ENCODE measurements at regions not wholly inside any gene's neighbourhood (a gene's known extent, or its start where the extent isn't known, plus 50 kb on each side); places are given as distances from the start of the nearest gene placed in this dataset.

- no peak for DNase-seq (ENCODE audit: low read depth in 1 of 2, low spot score in 1 of 2)
- Histone ChIP-seq H3K27me3 (ENCODE audit: insufficient read depth, poor library complexity, severe bottlenecking) (peaks cover 9% of the 10 kb centered on the region), H3K27ac (replicated peaks) (no peak overlapping the region), H3K4me3 (replicated peaks; ENCODE audit: insufficient read depth, low read length) (no peak overlapping the region)
- TF ChIP-seq POLR2AphosphoS5 (IDR thresholded peaks at IDR 0.05; ENCODE audit: low read depth) (no peak), REST (IDR thresholded peaks at IDR 0.05; ENCODE audit: insufficient replicate concordance, low read depth) (no peak), CTCF (IDR thresholded peaks at IDR 0.05; ENCODE audit: insufficient read depth, low read length) (no peak), GABPA (IDR thresholded peaks at IDR 0.05; ENCODE audit: low read depth) (no peak), SPI1 (IDR thresholded peaks at IDR 0.05; ENCODE audit: borderline replicate concordance, low read depth) (no peak)
Observed at GRCh38 chr22:49452362-49452946, 375.2 kb downstream of the BRD1 start.

- no peak for DNase-seq (ENCODE audit: low read depth in 1 of 2, low spot score in 1 of 2)
- Histone ChIP-seq H3K27ac (replicated peaks) (no peak overlapping the region), H3K4me3 (replicated peaks; ENCODE audit: insufficient read depth, low read length) (no peak overlapping the region), H3K27me3 (ENCODE audit: insufficient read depth, poor library complexity, severe bottlenecking) (peaks cover 9% of the 10 kb centered on the region)
- TF ChIP-seq SPI1 (IDR thresholded peaks at IDR 0.05; ENCODE audit: borderline replicate concordance, low read depth) (no peak), GABPA (IDR thresholded peaks at IDR 0.05; ENCODE audit: low read depth) (no peak), REST (IDR thresholded peaks at IDR 0.05; ENCODE audit: insufficient replicate concordance, low read depth) (no peak), CTCF (IDR thresholded peaks at IDR 0.05; ENCODE audit: insufficient read depth, low read length) (no peak), POLR2AphosphoS5 (IDR thresholded peaks at IDR 0.05; ENCODE audit: low read depth) (no peak)
Observed at GRCh38 chr22:49451070-49451840, 376.4 kb downstream of the BRD1 start.

- no peak for DNase-seq (ENCODE audit: low read depth in 1 of 2, low spot score in 1 of 2)
- Histone ChIP-seq H3K4me3 (replicated peaks; ENCODE audit: insufficient read depth, low read length) (no peak overlapping the region), H3K27me3 (ENCODE audit: insufficient read depth, poor library complexity, severe bottlenecking) (peaks cover 9% of the 10 kb centered on the region), H3K27ac (replicated peaks) (no peak overlapping the region)
- TF ChIP-seq REST (IDR thresholded peaks at IDR 0.05; ENCODE audit: insufficient replicate concordance, low read depth) (no peak), POLR2AphosphoS5 (IDR thresholded peaks at IDR 0.05; ENCODE audit: low read depth) (no peak), CTCF (IDR thresholded peaks at IDR 0.05; ENCODE audit: insufficient read depth, low read length) (no peak), GABPA (IDR thresholded peaks at IDR 0.05; ENCODE audit: low read depth) (no peak), SPI1 (IDR thresholded peaks at IDR 0.05; ENCODE audit: borderline replicate concordance, low read depth) (no peak)
Observed at GRCh38 chr22:49450498-49450897, 377.2 kb downstream of the BRD1 start.

All from HL-60 (cell line).